HEK293 (cell line): ENCODE measurements at regions not wholly inside any gene's neighbourhood (a gene's known extent, or its start where the extent isn't known, plus 50 kb on each side); places are given as distances from the start of the nearest gene placed in this dataset.

Source experiments
- CTCF ChIA-PET: fragments of 350-600 bp; formaldehyde crosslinking; extraction: SDS; loops from one replicate; lab custom pipeline; 2021; ENCODE audit warnings: antibody characterized with exemption; lab: Yijun Ruan, JAX
- POLR2A ChIA-PET: fragments of 300-600 bp; formaldehyde crosslinking; extraction: SDS; loops from one replicate; lab custom pipeline; 2020; ENCODE audit warnings: antibody characterized with exemption, inconsistent platforms; lab: Yijun Ruan, JAX
- H3K27ac ChIP-seq: fragments of 200-500 bp; sonication (Bioruptor generic); 2 replicates; pipeline ENCODE4 v1.5.1; 2014; ENCODE audit warnings: low read depth, low read length, control low read depth, inconsistent platforms; ENCODE audit errors: extremely low read depth
- H3K36me3 ChIP-seq, 2 experiments: fragments of 200-500 bp in 1 of 2; sonication (Bioruptor generic) in 1 of 2; 1 replicate in 1 of 2; 2 replicates in 1 of 2; pipeline ENCODE4 v1.5.1; 2014 to 2017; ENCODE audit warnings: inconsistent platforms in 2 of 2, low read length in 2 of 2; ENCODE audit not compliant: control insufficient read depth in 2 of 2, insufficient read depth in 1 of 2
- H3K4me1 ChIP-seq: fragments of 200-500 bp; sonication (Bioruptor generic); 2 replicates; pipeline ENCODE4 v1.5.1; 2014; ENCODE audit warnings: mild to moderate bottlenecking, low read length, inconsistent platforms; ENCODE audit not compliant: control insufficient read depth, insufficient read depth
- H3K4me3 ChIP-seq: 2 replicates; pipeline ENCODE4 v1.5.1; 2011; ENCODE audit warnings: low read depth, mild to moderate bottlenecking, control low read depth, low read length, moderate library complexity
- H3K9me3 ChIP-seq: fragments of 200-500 bp; sonication (Bioruptor generic); 2 replicates; pipeline ENCODE4 v1.5.1; 2014; ENCODE audit warnings: low read depth, low read length, inconsistent platforms; ENCODE audit not compliant: control insufficient read depth, insufficient read depth
- BCL11A ChIP-seq: fragments of 450-650 bp; formaldehyde crosslinking; IDR thresholded peaks from 2 replicates; pipeline ENCODE4 v1.5.1; 2016; ENCODE audit warnings: low read depth, missing biosample characterization, missing genetic modification characterization
- HOXC10 ChIP-seq: sonication (generic); formaldehyde crosslinking; IDR thresholded peaks from 2 replicates; pipeline ENCODE4 v1.8.1; 2023; ENCODE audit warnings: mild to moderate bottlenecking, missing genetic modification reagents
- KLF8 ChIP-seq: fragments of 450-650 bp; formaldehyde crosslinking; IDR thresholded peaks from 2 replicates; pipeline ENCODE4 v1.5.1; 2016; ENCODE audit warnings: missing biosample characterization, missing genetic modification characterization
- TCF7L2 ChIP-seq: IDR thresholded peaks from 2 replicates; pipeline ENCODE4 v1.6.1; 2011; ENCODE audit warnings: low read depth, mild to moderate bottlenecking, inconsistent platforms, low read length, moderate library complexity, borderline replicate concordance
- TSHZ1 ChIP-seq: fragments of 450-650 bp; formaldehyde crosslinking; IDR thresholded peaks from 2 replicates; pipeline ENCODE4 v1.5.1; 2016; ENCODE audit warnings: missing biosample characterization, missing genetic modification characterization, borderline replicate concordance
- ZBTB1 ChIP-seq: fragments of 450-650 bp; formaldehyde crosslinking; IDR thresholded peaks from 2 replicates; pipeline ENCODE4 v1.5.1; 2016; ENCODE audit warnings: missing biosample characterization, missing genetic modification characterization
- ZEB2 ChIP-seq: fragments of 450-650 bp; formaldehyde crosslinking; IDR thresholded peaks from 2 replicates; pipeline ENCODE4 v1.5.1; 2016; ENCODE audit warnings: missing biosample characterization, missing genetic modification characterization
- ZNF239 ChIP-seq: fragments of 450-650 bp; formaldehyde crosslinking; IDR thresholded peaks from 2 replicates; pipeline ENCODE4 v1.5.1; 2016; ENCODE audit warnings: missing biosample characterization, missing genetic modification characterization
- ZNF24 ChIP-seq: fragments of 450-650 bp; formaldehyde crosslinking; IDR thresholded peaks from 2 replicates; pipeline ENCODE4 v1.5.1; 2016; ENCODE audit warnings: missing biosample characterization, missing genetic modification characterization
- ZNF266 ChIP-seq: fragments of 450-650 bp; formaldehyde crosslinking; IDR thresholded peaks from 2 replicates; pipeline ENCODE4 v1.5.1; 2016; ENCODE audit warnings: missing biosample characterization, missing genetic modification characterization, low read depth
- ZNF335 ChIP-seq: fragments of 450-650 bp; formaldehyde crosslinking; conservative IDR thresholded peaks from 2 replicates; pipeline ENCODE4 v1.5.1; 2016; ENCODE audit warnings: missing biosample characterization, missing genetic modification characterization
- ZNF398 ChIP-seq: fragments of 450-650 bp; formaldehyde crosslinking; IDR thresholded peaks from 2 replicates; pipeline ENCODE4 v1.5.1; 2017; ENCODE audit warnings: missing biosample characterization, missing genetic modification characterization
- ZNF518A ChIP-seq: fragments of 450-650 bp; formaldehyde crosslinking; conservative IDR thresholded peaks from 2 replicates; pipeline ENCODE4 v1.5.1; 2016; ENCODE audit warnings: low read depth, missing biosample characterization, missing genetic modification characterization
- ZNF558 ChIP-seq: fragments of 450-650 bp; formaldehyde crosslinking; IDR thresholded peaks from 2 replicates; pipeline ENCODE4 v1.5.1; 2016; ENCODE audit warnings: missing biosample characterization, missing genetic modification characterization
- ZNF585B ChIP-seq: fragments of 450-650 bp; formaldehyde crosslinking; IDR thresholded peaks from 2 replicates; pipeline ENCODE4 v1.5.1; 2016; ENCODE audit warnings: missing biosample characterization, missing genetic modification characterization
- ZNF600 ChIP-seq: fragments of 450-650 bp; formaldehyde crosslinking; IDR thresholded peaks from 2 replicates; pipeline ENCODE4 v1.5.1; 2016; ENCODE audit warnings: missing biosample characterization, missing genetic modification characterization
- ZNF629 ChIP-seq: fragments of 450-650 bp; formaldehyde crosslinking; IDR thresholded peaks from 2 replicates; pipeline ENCODE4 v1.5.1; 2017; ENCODE audit warnings: missing biosample characterization, missing genetic modification characterization
- ZXDB ChIP-seq: fragments of 450-650 bp; formaldehyde crosslinking; IDR thresholded peaks from 2 replicates; pipeline ENCODE4 v1.5.1; 2016; ENCODE audit warnings: missing biosample characterization, missing genetic modification characterization
- TF ChIP-seq, protein P1 (sequence below): fragments of 450-650 bp; formaldehyde crosslinking; IDR thresholded peaks from 2 replicates; pipeline ENCODE4 v1.5.1; 2016; ENCODE audit warnings: missing biosample characterization, missing genetic modification characterization
- TF ChIP-seq, protein P2 (sequence below): fragments of 450-650 bp; formaldehyde crosslinking; IDR thresholded peaks from 2 replicates; pipeline ENCODE4; 2016; ENCODE audit warnings: missing biosample characterization, missing genetic modification characterization
- TF ChIP-seq, protein P3 (sequence below): fragments of 450-650 bp; formaldehyde crosslinking; IDR thresholded peaks from 2 replicates; pipeline ENCODE4 v1.5.1; 2016; ENCODE audit warnings: missing biosample characterization, missing genetic modification characterization

DNA sequence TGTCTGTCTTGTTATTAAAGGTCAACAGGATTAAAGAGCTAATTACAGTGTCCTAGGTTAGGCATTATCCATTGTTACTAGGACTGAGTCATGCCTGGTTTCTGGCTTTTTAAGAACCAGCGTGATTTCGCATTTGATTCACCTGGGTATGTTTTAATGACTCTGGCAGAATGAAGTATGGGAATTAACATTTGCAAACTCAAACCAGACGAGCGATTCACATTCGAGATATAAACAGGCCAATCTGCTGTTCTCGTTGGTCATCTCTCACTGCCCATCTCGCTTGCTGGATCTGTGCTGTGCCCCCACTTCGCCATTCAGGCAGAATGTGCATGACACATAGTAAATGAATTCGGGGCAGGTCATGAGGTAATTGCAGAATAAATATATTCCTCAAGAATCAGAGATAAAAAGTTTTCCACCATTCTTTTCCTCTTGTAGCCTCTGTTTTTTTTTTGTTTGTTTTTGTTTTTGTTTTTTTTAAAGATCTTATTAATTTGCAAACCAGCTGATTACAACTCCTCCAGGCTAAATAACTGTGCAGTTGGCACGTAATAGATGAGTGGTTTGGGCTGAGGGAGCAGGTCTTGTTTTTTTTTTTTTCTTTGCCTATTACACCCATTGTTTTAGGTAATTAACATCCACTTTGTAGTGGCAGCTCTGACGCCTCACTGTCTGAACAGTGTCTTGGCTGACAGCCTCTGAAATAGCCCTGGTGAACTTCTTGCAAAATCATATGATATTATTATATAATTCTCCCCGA is 313.5 kb upstream of the MSX2 start:
- Histone ChIP-seq H3K27ac (peak overlapping the region; percentile 45; the same call in 1 of the 2 replicates), H3K9me3 (no peaks in the 10 kb centered on the region), H3K4me3 (no peak overlapping the region), H3K4me1 (peaks cover 29% of the 10 kb centered on the region), H3K36me3 (no peaks in the 10 kb centered on the region)
- ChIA-PET CTCF (interaction anchor here (0.6 to 2.8 kb wide), 7 partner anchors 9 to 325 kb away, joined by 3 to 16 read pairs (median 3); no protein-coding TSS in a partner anchor), POLR2A (interaction anchor here (0.7 to 1.8 kb wide), 3 partner anchors 9 to 84 kb away, joined by 3 to 5 read pairs (median 4); no protein-coding TSS in a partner anchor)
- TF ChIP-seq ZNF558, result 0 out of 2 replicates have a peak, but pooled peaks have one; percentile 39
- TF ChIP-seq ZNF629 (tag by site-specific recombination), result peak; percentile 86
- peak; percentile 50; the same call in 1 of the 2 replicates for TF ChIP-seq ZNF335 (tag by site-specific recombination)
- TF ChIP-seq, protein P1, sequence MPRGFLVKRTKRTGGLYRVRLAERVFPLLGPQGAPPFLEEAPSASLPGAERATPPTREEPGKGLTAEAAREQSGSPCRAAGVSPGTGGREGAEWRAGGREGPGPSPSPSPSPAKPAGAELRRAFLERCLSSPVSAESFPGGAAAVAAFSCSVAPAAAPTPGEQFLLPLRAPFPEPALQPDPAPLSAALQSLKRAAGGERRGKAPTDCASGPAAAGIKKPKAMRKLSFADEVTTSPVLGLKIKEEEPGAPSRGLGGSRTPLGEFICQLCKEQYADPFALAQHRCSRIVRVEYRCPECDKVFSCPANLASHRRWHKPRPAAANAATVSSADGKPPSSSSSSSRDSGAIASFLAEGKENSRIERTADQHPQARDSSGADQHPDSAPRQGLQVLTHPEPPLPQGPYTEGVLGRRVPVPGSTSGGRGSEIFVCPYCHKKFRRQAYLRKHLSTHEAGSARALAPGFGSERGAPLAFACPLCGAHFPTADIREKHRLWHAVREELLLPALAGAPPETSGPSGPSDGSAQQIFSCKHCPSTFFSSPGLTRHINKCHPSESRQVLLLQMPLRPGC (tag by site-specific recombination), result no peak; the same call in 1 of the 2 replicates
- peak; percentile 56 for TF ChIP-seq ZEB2 (tag by site-specific recombination)
- TF ChIP-seq, protein P2, sequence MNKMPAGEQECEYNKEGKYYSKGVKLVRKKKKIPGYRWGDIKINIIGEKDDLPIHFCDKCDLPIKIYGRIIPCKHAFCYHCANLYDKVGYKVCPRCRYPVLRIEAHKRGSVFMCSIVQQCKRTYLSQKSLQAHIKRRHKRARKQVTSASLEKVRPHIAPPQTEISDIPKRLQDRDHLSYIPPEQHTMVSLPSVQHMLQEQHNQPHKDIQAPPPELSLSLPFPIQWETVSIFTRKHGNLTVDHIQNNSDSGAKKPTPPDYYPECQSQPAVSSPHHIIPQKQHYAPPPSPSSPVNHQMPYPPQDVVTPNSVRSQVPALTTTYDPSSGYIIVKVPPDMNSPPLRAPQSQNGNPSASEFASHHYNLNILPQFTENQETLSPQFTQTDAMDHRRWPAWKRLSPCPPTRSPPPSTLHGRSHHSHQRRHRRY (tag by site-specific recombination), result no peak
- TF ChIP-seq ZXDB, result 0 out of 2 replicates have a peak, but pooled peaks have one; percentile 22
- TF ChIP-seq, protein P3, sequence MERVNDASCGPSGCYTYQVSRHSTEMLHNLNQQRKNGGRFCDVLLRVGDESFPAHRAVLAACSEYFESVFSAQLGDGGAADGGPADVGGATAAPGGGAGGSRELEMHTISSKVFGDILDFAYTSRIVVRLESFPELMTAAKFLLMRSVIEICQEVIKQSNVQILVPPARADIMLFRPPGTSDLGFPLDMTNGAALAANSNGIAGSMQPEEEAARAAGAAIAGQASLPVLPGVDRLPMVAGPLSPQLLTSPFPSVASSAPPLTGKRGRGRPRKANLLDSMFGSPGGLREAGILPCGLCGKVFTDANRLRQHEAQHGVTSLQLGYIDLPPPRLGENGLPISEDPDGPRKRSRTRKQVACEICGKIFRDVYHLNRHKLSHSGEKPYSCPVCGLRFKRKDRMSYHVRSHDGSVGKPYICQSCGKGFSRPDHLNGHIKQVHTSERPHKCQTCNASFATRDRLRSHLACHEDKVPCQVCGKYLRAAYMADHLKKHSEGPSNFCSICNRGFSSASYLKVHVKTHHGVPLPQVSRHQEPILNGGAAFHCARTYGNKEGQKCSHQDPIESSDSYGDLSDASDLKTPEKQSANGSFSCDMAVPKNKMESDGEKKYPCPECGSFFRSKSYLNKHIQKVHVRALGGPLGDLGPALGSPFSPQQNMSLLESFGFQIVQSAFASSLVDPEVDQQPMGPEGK (tag by site-specific recombination), result peak; percentile 43
- TF ChIP-seq ZNF600 (tag by site-specific recombination), result 0 out of 2 replicates have a peak, but pooled peaks have one; percentile 36
- peak; percentile 47 for TF ChIP-seq BCL11A (tag by site-specific recombination)
- no peak for TF ChIP-seq ZNF239 (tag by site-specific recombination)
- no peak for TF ChIP-seq ZNF266 (tag by site-specific recombination)
- TF ChIP-seq ZBTB1 (tag by site-specific recombination), result no peak
- TF ChIP-seq ZNF518A (tag by site-specific recombination), result 0 out of 2 replicates have a peak, but pooled peaks have one; percentile 7
- TF ChIP-seq ZNF585B (tag by site-specific recombination), result no peak
- TF ChIP-seq ZNF398 (tag by site-specific recombination), result no peak
- TF ChIP-seq TCF7L2, result peak; percentile 78
- TF ChIP-seq TSHZ1, result 0 out of 2 replicates have a peak, but pooled peaks have one; percentile 24
- TF ChIP-seq HOXC10 (CRISPR knock-in tag), result no peak
- peak; percentile 56; the same call in 1 of the 2 replicates for TF ChIP-seq KLF8 (tag by site-specific recombination)
- 0 out of 2 replicates have a peak, but pooled peaks have one; percentile 32 for TF ChIP-seq ZNF24
